ENCODE measurements at regions not wholly inside any gene's neighbourhood (a gene's known extent, or its start where the extent isn't known, plus 50 kb on each side); places are given as distances from the start of the nearest gene placed in this dataset.

GRCh38 chr6:72522735-72523141 is 99.1 kb upstream of the KCNQ5 start:
- no peak for TF ChIP-seq FOXM1 (IDR thresholded peaks at IDR 0.05; ENCODE audit: borderline replicate concordance)
- TF ChIP-seq HDGF (IDR thresholded peaks at IDR 0.05; ENCODE audit: borderline replicate concordance), result no peak
- no peak for TF ChIP-seq TARDBP (IDR thresholded peaks at IDR 0.05)
- TF ChIP-seq ARNT (IDR thresholded peaks at IDR 0.05), result no peak
- TF ChIP-seq ZNF384 (IDR thresholded peaks at IDR 0.05), result no peak
- TF ChIP-seq FOXK2 (IDR thresholded peaks at IDR 0.05), result no peak
- no peak for TF ChIP-seq BHLHE40 (IDR thresholded peaks at IDR 0.05; ENCODE audit: borderline replicate concordance)
- TF ChIP-seq LEF1 (IDR thresholded peaks at IDR 0.05; ENCODE audit: borderline replicate concordance), result no peak
- TF ChIP-seq PKNOX1 (IDR thresholded peaks at IDR 0.05), result no peak
- no peak for TF ChIP-seq FOXA1 (IDR thresholded peaks at IDR 0.05)
- TF ChIP-seq ELF4 (IDR thresholded peaks at IDR 0.05), result no peak
- no peak for TF ChIP-seq SP1 (IDR thresholded peaks at IDR 0.05)
- no peak for TF ChIP-seq L3MBTL2 (conservative IDR thresholded peaks at IDR 0.05)
- no peak for TF ChIP-seq SUZ12 (IDR thresholded peaks at IDR 0.05)
